ENCODE measurements at regions not wholly inside any gene's neighbourhood (a gene's known extent, or its start where the extent isn't known, plus 50 kb on each side); places are given as distances from the start of the nearest gene placed in this dataset.

DNA sequence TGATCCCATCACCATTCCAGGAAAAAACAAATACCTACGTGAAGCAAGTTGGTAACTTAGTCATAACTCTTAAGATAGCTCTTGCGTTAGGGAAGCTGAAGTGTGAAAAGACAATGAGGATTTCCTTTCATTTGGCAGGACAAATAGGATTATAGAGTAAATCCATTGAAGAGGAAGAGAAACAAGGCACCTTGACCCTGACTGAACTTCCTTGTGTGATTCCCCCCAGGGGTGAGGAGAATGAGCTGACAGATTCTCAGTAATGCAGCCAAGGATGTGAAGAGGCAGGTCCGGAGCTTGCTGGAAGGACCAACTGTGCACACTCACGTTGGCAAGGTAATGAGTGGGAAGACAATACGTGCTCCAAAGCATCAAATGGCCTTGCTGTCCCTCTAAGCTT, 55.0 kb upstream of the HMCN1 start:
- TF ChIP-seq, protein P1, sequence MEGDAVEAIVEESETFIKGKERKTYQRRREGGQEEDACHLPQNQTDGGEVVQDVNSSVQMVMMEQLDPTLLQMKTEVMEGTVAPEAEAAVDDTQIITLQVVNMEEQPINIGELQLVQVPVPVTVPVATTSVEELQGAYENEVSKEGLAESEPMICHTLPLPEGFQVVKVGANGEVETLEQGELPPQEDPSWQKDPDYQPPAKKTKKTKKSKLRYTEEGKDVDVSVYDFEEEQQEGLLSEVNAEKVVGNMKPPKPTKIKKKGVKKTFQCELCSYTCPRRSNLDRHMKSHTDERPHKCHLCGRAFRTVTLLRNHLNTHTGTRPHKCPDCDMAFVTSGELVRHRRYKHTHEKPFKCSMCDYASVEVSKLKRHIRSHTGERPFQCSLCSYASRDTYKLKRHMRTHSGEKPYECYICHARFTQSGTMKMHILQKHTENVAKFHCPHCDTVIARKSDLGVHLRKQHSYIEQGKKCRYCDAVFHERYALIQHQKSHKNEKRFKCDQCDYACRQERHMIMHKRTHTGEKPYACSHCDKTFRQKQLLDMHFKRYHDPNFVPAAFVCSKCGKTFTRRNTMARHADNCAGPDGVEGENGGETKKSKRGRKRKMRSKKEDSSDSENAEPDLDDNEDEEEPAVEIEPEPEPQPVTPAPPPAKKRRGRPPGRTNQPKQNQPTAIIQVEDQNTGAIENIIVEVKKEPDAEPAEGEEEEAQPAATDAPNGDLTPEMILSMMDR (IDR thresholded peaks at IDR 0.05): no peak
- TF ChIP-seq POLR2A (IDR thresholded peaks at IDR 0.05): no peak
